ENCODE measurements at regions not wholly inside any gene's neighbourhood (a gene's known extent, or its start where the extent isn't known, plus 50 kb on each side); places are given as distances from the start of the nearest gene placed in this dataset.

DNA sequence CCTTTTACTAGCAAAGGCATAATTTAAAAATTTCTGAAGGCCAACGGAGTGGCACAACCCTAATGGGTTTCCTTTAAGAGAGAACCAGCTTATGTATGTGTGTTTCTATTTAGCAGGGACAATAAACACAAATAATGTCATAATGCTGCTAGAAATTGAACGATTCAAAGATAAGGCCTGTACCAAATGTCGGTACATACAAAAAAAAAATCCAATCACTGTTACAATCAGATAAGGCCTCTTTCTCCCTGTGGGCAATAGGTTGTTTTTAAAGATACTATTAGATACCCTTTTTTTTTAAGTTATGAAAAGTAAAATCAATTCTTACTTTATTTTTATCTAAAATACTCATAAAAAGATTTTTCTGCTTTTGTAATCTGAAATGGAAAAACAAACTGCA is 821.0 kb downstream of the PRELID2 start:
- TF ChIP-seq POLR2A (IDR thresholded peaks at IDR 0.05) = no peak
- TF ChIP-seq, protein P1, sequence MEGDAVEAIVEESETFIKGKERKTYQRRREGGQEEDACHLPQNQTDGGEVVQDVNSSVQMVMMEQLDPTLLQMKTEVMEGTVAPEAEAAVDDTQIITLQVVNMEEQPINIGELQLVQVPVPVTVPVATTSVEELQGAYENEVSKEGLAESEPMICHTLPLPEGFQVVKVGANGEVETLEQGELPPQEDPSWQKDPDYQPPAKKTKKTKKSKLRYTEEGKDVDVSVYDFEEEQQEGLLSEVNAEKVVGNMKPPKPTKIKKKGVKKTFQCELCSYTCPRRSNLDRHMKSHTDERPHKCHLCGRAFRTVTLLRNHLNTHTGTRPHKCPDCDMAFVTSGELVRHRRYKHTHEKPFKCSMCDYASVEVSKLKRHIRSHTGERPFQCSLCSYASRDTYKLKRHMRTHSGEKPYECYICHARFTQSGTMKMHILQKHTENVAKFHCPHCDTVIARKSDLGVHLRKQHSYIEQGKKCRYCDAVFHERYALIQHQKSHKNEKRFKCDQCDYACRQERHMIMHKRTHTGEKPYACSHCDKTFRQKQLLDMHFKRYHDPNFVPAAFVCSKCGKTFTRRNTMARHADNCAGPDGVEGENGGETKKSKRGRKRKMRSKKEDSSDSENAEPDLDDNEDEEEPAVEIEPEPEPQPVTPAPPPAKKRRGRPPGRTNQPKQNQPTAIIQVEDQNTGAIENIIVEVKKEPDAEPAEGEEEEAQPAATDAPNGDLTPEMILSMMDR (IDR thresholded peaks at IDR 0.05) = no peak

Measured in esophagus squamous epithelium (tissue), 4 donors.